SK-N-MC (cell line): ENCODE measurements at regions not wholly inside any gene's neighbourhood (a gene's known extent, or its start where the extent isn't known, plus 50 kb on each side); places are given as distances from the start of the nearest gene placed in this dataset.

Experiments
- EZH2 ChIP-seq: fragments of 200-600 bp; sonication (generic); IDR thresholded peaks from one replicate; pipeline ENCODE4 v1.6.1; 2017; ENCODE audit warnings: antibody characterized with exemption
- POLR2AphosphoS5 ChIP-seq: IDR thresholded peaks from 2 replicates; pipeline ENCODE4 v1.6.1; 2012; ENCODE audit warnings: mild to moderate bottlenecking, low read depth, low read length, borderline replicate concordance

GRCh38 chr1:30295266-30295665, 428.1 kb downstream of the MATN1 start:
- TF ChIP-seq POLR2AphosphoS5 = no peak
- TF ChIP-seq EZH2 = no peak
